WTC11 (cell line): ENCODE measurements at regions not wholly inside any gene's neighbourhood (a gene's known extent, or its start where the extent isn't known, plus 50 kb on each side); places are given as distances from the start of the nearest gene placed in this dataset.

ENCODE experiments used
- ATAC-seq: fragments of 200-7000 bp; cut with Tn5 transposase; 2 replicates; pipeline ENCODE4 v1.10.0; 2021; ENCODE audit warnings: mild to moderate bottlenecking, moderate library complexity
- CTCF ChIA-PET: fragments of 300-600 bp; sonication (Branson Sonifier 250); formaldehyde crosslinking; loops from one replicate; lab custom pipeline; 2021; ENCODE audit warnings: antibody characterized with exemption; lab: Charles Lee
- POLR2A ChIA-PET: fragments of 350-600 bp; sonication (Branson Sonifier 250); formaldehyde crosslinking; loops from one replicate; lab custom pipeline; 2021; ENCODE audit warnings: antibody characterized with exemption; lab: Charles Lee
- DNase-seq: peaks from one replicate; pipeline ENCODE4 v3.0.0; 2021; ENCODE audit warnings: low spot score
- H3K27ac Mint-ChIP-seq: 2 replicates; pipeline ENCODE4 v1.8.0; 2021; ENCODE audit warnings: mixed read lengths
- H3K27me3 Mint-ChIP-seq: 2 replicates; pipeline ENCODE4 v1.8.0; 2021; ENCODE audit warnings: low read depth, mild to moderate bottlenecking, moderate library complexity, mixed read lengths
- H3K36me3 Mint-ChIP-seq: 2 replicates; pipeline ENCODE4 v1.8.0; 2021; ENCODE audit warnings: mixed read lengths
- H3K4me1 Mint-ChIP-seq: 2 replicates; pipeline ENCODE4 v1.8.0; 2022; ENCODE audit warnings: mixed read lengths
- H3K4me3 Mint-ChIP-seq: 2 replicates; pipeline ENCODE4 v1.8.0; 2021; ENCODE audit warnings: mild to moderate bottlenecking, moderate library complexity, mixed read lengths
- H3K9me3 Mint-ChIP-seq: 2 replicates; pipeline ENCODE4 v1.8.0; 2021; ENCODE audit warnings: mixed read lengths
- AFF4 ChIP-seq: sonication (generic); formaldehyde crosslinking; IDR thresholded peaks from 2 replicates; pipeline ENCODE4 v1.8.1; 2023; ENCODE audit warnings: mild to moderate bottlenecking, missing genetic modification reagents, borderline replicate concordance
- CREM ChIP-seq: sonication (generic); formaldehyde crosslinking; IDR thresholded peaks from 2 replicates; pipeline ENCODE4 v1.8.1; 2022; ENCODE audit warnings: mild to moderate bottlenecking, missing genetic modification reagents, moderate library complexity
- CTCF ChIP-seq: fragments of 200-600 bp; IDR thresholded peaks from 2 replicates; pipeline ENCODE4 v1.8.0; 2022; ENCODE audit warnings: antibody characterized with exemption
- ELF4 ChIP-seq: sonication (generic); formaldehyde crosslinking; IDR thresholded peaks from 2 replicates; pipeline ENCODE4 v1.8.1; 2022; ENCODE audit warnings: low read depth, mild to moderate bottlenecking, moderate library complexity, missing genetic modification reagents
- ETV6 ChIP-seq: sonication (generic); formaldehyde crosslinking; IDR thresholded peaks from 2 replicates; pipeline ENCODE4 v1.8.1; 2022; ENCODE audit warnings: mild to moderate bottlenecking, missing genetic modification reagents
- GABPB1 ChIP-seq: sonication (generic); formaldehyde crosslinking; IDR thresholded peaks from 2 replicates; pipeline ENCODE4 v1.8.1; 2023; ENCODE audit warnings: mild to moderate bottlenecking, missing genetic modification reagents
- GTF2I ChIP-seq: fragments of 250-450 bp; sonication (Bioruptor Pico); conservative IDR thresholded peaks from 2 replicates; pipeline ENCODE4 v1.4.0; 2021; ENCODE audit warnings: mild to moderate bottlenecking
- HMGA2 ChIP-seq: fragments of 250-450 bp; sonication (Bioruptor Pico); IDR thresholded peaks from 2 replicates; pipeline ENCODE4 v1.4.0; 2021; ENCODE audit warnings: mild to moderate bottlenecking, moderate library complexity
- MAX ChIP-seq: sonication (generic); formaldehyde crosslinking; IDR thresholded peaks from 2 replicates; pipeline ENCODE4 v1.8.0; 2022; ENCODE audit warnings: mild to moderate bottlenecking, missing genetic modification reagents
- SMAD3 ChIP-seq: sonication (generic); formaldehyde crosslinking; IDR thresholded peaks from 2 replicates; pipeline ENCODE4 v1.8.0; 2022; ENCODE audit warnings: missing genetic modification reagents, mild to moderate bottlenecking, borderline replicate concordance
- TEAD4 ChIP-seq: sonication (generic); formaldehyde crosslinking; IDR thresholded peaks from 2 replicates; pipeline ENCODE4 v1.8.0; 2022; ENCODE audit warnings: mild to moderate bottlenecking, missing genetic modification reagents
- ZNF138 ChIP-seq: sonication (generic); formaldehyde crosslinking; conservative IDR thresholded peaks from 2 replicates; pipeline ENCODE4 v1.8.1; 2022; ENCODE audit warnings: mild to moderate bottlenecking, moderate library complexity, missing genetic modification reagents
- TF ChIP-seq, protein P1 (sequence below): sonication (generic); formaldehyde crosslinking; IDR thresholded peaks from 2 replicates; pipeline ENCODE4 v1.8.1; 2022; ENCODE audit warnings: low read depth, missing genetic modification reagents, borderline replicate concordance
- TF ChIP-seq, protein P2 (sequence below): sonication (generic); formaldehyde crosslinking; IDR thresholded peaks from 2 replicates; pipeline ENCODE4 v1.8.1; 2022; ENCODE audit warnings: missing genetic modification reagents, borderline replicate concordance
- TF ChIP-seq, protein P3 (sequence below): sonication (generic); formaldehyde crosslinking; IDR thresholded peaks from 2 replicates; pipeline ENCODE4 v1.8.1; 2023; ENCODE audit warnings: mild to moderate bottlenecking, missing genetic modification reagents, moderate library complexity
- TF ChIP-seq, protein P4 (sequence below): sonication (generic); formaldehyde crosslinking; IDR thresholded peaks from 2 replicates; pipeline ENCODE4 v1.8.1; 2022; ENCODE audit warnings: low read depth, mild to moderate bottlenecking, moderate library complexity, missing genetic modification reagents, borderline replicate concordance

DNA sequence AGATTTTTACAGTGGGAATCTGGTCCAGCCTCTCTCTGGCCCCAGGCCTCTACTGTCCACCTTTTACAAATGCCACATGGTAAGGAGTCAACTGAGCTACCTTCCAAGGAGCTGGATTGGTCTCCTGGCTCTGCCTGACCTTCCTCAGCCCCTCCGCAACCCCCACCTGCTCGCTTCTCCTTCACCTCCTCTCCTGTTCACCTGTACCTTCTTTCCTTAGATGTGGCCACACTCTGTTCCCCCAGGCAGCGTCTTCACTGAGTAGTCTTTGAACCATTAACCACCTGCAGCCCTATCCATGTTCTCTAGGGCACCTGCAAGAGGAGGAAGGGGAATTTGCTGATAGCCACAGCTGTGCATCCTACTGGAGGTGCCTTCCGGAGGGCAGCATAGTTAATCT is 55.3 kb upstream of the DDR1 start (continued):
- no peak for TF ChIP-seq AFF4 (CRISPR knock-in tag)
- TF ChIP-seq HMGA2 (CRISPR knock-in tag) = no peak
- TF ChIP-seq GTF2I (CRISPR knock-in tag) = no peak
- no peak for TF ChIP-seq ELF4
- TF ChIP-seq ZNF138 = no peak
- no peak for TF ChIP-seq MAX (CRISPR knock-in tag)
- TF ChIP-seq, protein P1, sequence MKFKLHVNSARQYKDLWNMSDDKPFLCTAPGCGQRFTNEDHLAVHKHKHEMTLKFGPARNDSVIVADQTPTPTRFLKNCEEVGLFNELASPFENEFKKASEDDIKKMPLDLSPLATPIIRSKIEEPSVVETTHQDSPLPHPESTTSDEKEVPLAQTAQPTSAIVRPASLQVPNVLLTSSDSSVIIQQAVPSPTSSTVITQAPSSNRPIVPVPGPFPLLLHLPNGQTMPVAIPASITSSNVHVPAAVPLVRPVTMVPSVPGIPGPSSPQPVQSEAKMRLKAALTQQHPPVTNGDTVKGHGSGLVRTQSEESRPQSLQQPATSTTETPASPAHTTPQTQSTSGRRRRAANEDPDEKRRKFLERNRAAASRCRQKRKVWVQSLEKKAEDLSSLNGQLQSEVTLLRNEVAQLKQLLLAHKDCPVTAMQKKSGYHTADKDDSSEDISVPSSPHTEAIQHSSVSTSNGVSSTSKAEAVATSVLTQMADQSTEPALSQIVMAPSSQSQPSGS (CRISPR knock-in tag) = no peak
- TF ChIP-seq, protein P2, sequence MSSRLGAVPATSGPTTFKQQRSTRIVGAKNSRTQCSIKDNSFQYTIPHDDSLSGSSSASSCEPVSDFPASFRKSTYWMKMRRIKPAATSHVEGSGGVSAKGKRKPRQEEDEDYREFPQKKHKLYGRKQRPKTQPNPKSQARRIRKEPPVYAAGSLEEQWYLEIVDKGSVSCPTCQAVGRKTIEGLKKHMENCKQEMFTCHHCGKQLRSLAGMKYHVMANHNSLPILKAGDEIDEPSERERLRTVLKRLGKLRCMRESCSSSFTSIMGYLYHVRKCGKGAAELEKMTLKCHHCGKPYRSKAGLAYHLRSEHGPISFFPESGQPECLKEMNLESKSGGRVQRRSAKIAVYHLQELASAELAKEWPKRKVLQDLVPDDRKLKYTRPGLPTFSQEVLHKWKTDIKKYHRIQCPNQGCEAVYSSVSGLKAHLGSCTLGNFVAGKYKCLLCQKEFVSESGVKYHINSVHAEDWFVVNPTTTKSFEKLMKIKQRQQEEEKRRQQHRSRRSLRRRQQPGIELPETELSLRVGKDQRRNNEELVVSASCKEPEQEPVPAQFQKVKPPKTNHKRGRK = no peak
- TF ChIP-seq, all 79 proteins: peak for 0

GRCh38 chr6:30828027-30828962 is 56.0 kb upstream of the DDR1 start:
- POLR2A ChIA-PET = interaction anchor here (1.2 to 1.8 kb wide), 4 partner anchors 17 to 58 kb away, joined by 3 to 6 read pairs (median 4); no protein-coding TSS in a partner anchor
- TF ChIP-seq GTF2I (CRISPR knock-in tag) (no peak), SMAD3 (no peak), GABPB1 (CRISPR knock-in tag) (peak; percentile 10; the same call in 1 of the 2 replicates), AFF4 (CRISPR knock-in tag) (no peak), ETV6 (CRISPR knock-in tag) (no peak), TEAD4 (CRISPR knock-in tag) (no peak), CREM (CRISPR knock-in tag) (no peak), CTCF (peak; percentile 79)
- TF ChIP-seq, protein P3, sequence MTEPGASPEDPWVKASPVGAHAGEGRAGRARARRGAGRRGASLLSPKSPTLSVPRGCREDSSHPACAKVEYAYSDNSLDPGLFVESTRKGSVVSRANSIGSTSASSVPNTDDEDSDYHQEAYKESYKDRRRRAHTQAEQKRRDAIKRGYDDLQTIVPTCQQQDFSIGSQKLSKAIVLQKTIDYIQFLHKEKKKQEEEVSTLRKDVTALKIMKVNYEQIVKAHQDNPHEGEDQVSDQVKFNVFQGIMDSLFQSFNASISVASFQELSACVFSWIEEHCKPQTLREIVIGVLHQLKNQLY (CRISPR knock-in tag) = no peak
- TF ChIP-seq, protein P4, sequence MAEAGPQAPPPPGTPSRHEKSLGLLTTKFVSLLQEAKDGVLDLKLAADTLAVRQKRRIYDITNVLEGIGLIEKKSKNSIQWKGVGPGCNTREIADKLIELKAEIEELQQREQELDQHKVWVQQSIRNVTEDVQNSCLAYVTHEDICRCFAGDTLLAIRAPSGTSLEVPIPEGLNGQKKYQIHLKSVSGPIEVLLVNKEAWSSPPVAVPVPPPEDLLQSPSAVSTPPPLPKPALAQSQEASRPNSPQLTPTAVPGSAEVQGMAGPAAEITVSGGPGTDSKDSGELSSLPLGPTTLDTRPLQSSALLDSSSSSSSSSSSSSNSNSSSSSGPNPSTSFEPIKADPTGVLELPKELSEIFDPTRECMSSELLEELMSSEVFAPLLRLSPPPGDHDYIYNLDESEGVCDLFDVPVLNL (CRISPR knock-in tag) = no peak
- TF ChIP-seq, all 79 proteins: peak for 2
- Mint-ChIP-seq H3K4me1 (peaks cover 40% of the 10 kb centered on the region), H3K27ac (peak overlapping the region; percentile 66; the same call in 1 of the 2 replicates), H3K36me3 (no peaks in the 10 kb centered on the region), H3K4me3 (no peak overlapping the region), H3K27me3 (no peaks in the 10 kb centered on the region), H3K9me3 (no peaks in the 10 kb centered on the region)
- DNase-seq (peak; percentile 87), ATAC-seq (peak; percentile 81)
- CTCF ChIA-PET = interaction anchor here (0.6 to 7.6 kb wide), 25 partner anchors 12 to 273 kb away, joined by 3 to 164 read pairs (median 5); partner anchors contain the start of genes DDR1, FLOT1, GTF2H4 and VARS2
